ENCODE measurements at regions not wholly inside any gene's neighbourhood (a gene's known extent, or its start where the extent isn't known, plus 50 kb on each side); places are given as distances from the start of the nearest gene placed in this dataset.

DNA sequence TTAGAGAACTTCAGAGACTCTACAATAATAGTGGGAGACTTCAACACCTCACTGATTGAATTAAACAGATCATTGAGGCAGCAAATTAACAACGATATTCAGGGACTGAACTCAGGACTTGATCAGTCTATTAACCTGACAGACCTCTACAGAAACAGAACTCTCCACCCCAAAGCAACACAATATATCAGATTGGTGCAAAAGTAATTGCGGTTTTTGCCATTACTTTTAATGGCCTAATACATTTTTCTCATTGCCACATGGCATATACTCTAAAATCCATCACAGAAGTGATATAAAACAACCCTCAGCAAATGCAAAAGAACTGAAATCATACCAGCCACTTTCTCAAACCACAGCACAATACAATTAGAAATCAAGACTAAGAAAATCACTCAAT lies 298.1 kb upstream of the SGO1 start (continued):
- TF ChIP-seq EP300 (IDR thresholded peaks at IDR 0.05; ENCODE audit: borderline replicate concordance in 1 of 2, low read depth in 2 of 2, low read length in 2 of 2) (no peak), TBP (IDR thresholded peaks at IDR 0.05; ENCODE audit: low read depth, low read length) (no peak), POLR2A (IDR thresholded peaks at IDR 0.05; ENCODE audit: control extremely low read depth in 1 of 2, low read depth in 2 of 2, low read length in 2 of 2) (no peak), SIRT6 (IDR thresholded peaks at IDR 0.05; ENCODE audit: low read length) (no peak), JUN (IDR thresholded peaks at IDR 0.05; ENCODE audit: low read depth, low read length) (no peak)
